Activated naive CD4-positive, alpha-beta T cell treated with anti-CD3 and anti-CD28 coated beads, Interleukin-2, amount 10 ng/mL, durations not matched to agents 7 days and 5 days (primary cell): ENCODE measurements at regions not wholly inside any gene's neighbourhood (a gene's known extent, or its start where the extent isn't known, plus 50 kb on each side); places are given as distances from the start of the nearest gene placed in this dataset.

Experiments used
- CTCF ChIA-PET: fragments of 350-600 bp; sonication (Branson Sonifier 250); formaldehyde crosslinking; loops from one replicate; lab custom pipeline; 2021; ENCODE audit warnings: antibody characterized with exemption; lab: Charles Lee
- DNase-seq: peaks from one replicate; pipeline ENCODE4 v3.0.0-alpha.2; 2020
- H3K27ac Mint-ChIP-seq: one replicate; pipeline ENCODE4 v1.8.0; 2021; ENCODE audit warnings: mild to moderate bottlenecking, moderate library complexity, mixed read lengths
- H3K27me3 Mint-ChIP-seq: one replicate; pipeline ENCODE4 v1.8.0; 2021; ENCODE audit warnings: mild to moderate bottlenecking, mixed read lengths
- H3K36me3 Mint-ChIP-seq: one replicate; pipeline ENCODE4 v1.8.0; 2021; ENCODE audit warnings: mixed read lengths
- H3K4me1 Mint-ChIP-seq: one replicate; pipeline ENCODE4 v1.8.0; 2021; ENCODE audit warnings: mixed read lengths
- H3K4me3 Mint-ChIP-seq: one replicate; pipeline ENCODE4 v1.8.0; 2021; ENCODE audit warnings: mild to moderate bottlenecking, moderate library complexity, mixed read lengths
- H3K9me3 Mint-ChIP-seq: one replicate; pipeline ENCODE4 v1.8.0; 2021; ENCODE audit warnings: mixed read lengths

DNA sequence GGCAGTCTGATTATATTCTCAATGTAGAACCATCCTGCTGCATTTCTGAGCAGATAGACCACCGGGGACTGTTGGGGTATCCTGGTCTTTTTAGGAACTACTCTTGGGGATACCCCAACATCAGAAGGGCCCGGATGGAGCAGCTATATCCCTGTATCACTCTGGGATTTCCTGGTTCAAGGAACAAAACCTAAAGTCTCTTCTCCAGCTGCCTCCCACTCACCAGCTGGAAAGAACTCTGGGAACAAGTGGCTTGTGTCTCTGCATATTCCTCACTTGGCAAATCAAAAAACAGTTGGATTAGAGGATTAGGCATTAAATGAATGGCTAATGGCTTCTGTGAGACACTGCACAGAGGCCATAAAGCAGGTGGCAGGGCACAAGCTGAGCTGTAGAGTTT, 62.3 kb upstream of the HS3ST2 start:
- H3K9me3 Mint-ChIP-seq, result peaks cover 2% of the 10 kb centered on the region
- no peak overlapping the region for H3K4me3 Mint-ChIP-seq
- H3K36me3 Mint-ChIP-seq, result no peaks in the 10 kb centered on the region
- H3K27me3 Mint-ChIP-seq, result peaks cover 5% of the 10 kb centered on the region
- H3K4me1 Mint-ChIP-seq, result no peaks in the 10 kb centered on the region
- DNase-seq, result no peak
- CTCF ChIA-PET, result no interaction called here
- no peak overlapping the region for H3K27ac Mint-ChIP-seq

DNA sequence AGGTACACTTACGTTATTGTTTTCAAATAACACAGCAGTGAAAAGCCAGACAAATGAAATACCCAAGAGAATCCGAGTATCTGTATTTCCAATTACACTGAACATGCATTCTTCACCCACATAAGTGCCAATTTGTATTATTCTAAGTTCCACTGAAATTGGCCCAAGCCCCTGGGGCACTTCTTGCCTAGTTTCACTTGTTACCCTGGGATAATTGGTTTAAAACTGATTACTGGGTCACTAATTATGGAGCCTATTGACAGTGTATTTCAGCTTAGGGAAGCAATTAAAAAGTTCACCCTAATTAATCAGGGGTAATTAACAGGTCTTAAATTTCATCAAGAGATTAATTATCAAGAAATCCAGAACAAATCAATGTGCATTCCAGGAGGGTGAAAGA, 60.5 kb upstream of the HS3ST2 start:
- Mint-ChIP-seq H3K27me3 (peaks cover 5% of the 10 kb centered on the region), H3K9me3 (peaks cover 2% of the 10 kb centered on the region), H3K27ac (no peak overlapping the region), H3K36me3 (no peaks in the 10 kb centered on the region), H3K4me3 (no peak overlapping the region), H3K4me1 (no peaks in the 10 kb centered on the region)
- CTCF ChIA-PET, result no interaction called here
- DNase-seq, result no peak

GRCh38 chr16:22754577-22754976, 59.4 kb upstream of the HS3ST2 start:
- Mint-ChIP-seq H3K4me3 (no peak overlapping the region), H3K4me1 (no peaks in the 10 kb centered on the region), H3K36me3 (no peaks in the 10 kb centered on the region), H3K27ac (no peak overlapping the region), H3K9me3 (peaks cover 1% of the 10 kb centered on the region), H3K27me3 (peaks cover 5% of the 10 kb centered on the region)
- CTCF ChIA-PET, result no interaction called here
- no peak for DNase-seq

DNA sequence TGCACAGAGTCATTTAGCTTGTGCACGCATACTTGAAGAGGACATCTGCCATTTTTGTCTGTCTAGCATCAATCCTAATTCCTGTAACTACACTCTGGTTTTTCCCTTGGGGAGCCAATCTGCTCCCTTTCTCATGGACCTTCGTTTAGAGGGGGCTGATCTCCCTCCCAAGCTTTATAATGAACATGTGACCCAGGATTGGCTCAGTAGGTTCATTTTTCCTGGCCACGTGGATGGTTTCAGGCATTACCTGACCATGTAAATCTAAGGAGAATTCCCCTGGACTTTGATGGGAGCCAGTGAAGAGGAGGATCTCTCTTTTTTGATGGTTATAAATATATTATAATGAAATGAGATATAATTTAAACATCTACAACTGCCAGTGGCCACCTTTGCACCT, 56.8 kb upstream of the HS3ST2 start:
- no peaks in the 10 kb centered on the region for H3K9me3 Mint-ChIP-seq
- H3K27me3 Mint-ChIP-seq, result peaks cover 5% of the 10 kb centered on the region
- H3K4me3 Mint-ChIP-seq, result no peak overlapping the region

DNA sequence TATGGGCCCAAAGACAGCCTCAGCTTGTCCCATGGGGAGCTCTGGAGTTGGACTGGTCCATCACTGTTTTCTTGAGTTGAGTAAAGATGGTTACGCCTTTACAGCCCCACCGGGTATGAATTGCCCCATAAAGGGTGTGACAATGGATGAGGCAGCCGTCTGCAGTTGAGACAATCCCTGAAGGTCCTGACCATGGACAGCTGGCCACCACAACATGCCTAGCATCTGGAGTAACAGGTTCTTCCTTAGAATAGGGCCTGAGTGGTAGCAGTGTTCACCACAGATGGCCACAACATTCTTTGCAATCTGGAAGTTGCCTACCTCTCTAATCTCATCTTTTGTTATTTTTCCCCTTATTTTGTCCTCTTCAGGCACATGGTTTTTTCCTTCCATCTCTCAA, 51.5 kb upstream of the HS3ST2 start:
- H3K9me3 Mint-ChIP-seq, result no peaks in the 10 kb centered on the region
- H3K27ac Mint-ChIP-seq, result no peak overlapping the region
- CTCF ChIA-PET, result no interaction called here
- H3K4me1 Mint-ChIP-seq, result no peaks in the 10 kb centered on the region
- H3K4me3 Mint-ChIP-seq, result no peak overlapping the region
- no peaks in the 10 kb centered on the region for H3K36me3 Mint-ChIP-seq
- no peak for DNase-seq
- H3K27me3 Mint-ChIP-seq, result no peaks in the 10 kb centered on the region

More for the DNA sequence above, 56.8 kb upstream of the HS3ST2 start:
- no peak for DNase-seq
- no peaks in the 10 kb centered on the region for H3K4me1 Mint-ChIP-seq
- CTCF ChIA-PET, result no interaction called here
- H3K36me3 Mint-ChIP-seq, result no peaks in the 10 kb centered on the region
- H3K27ac Mint-ChIP-seq, result no peak overlapping the region

GRCh38 chr16:22763437-22764080, 50.4 kb upstream of the HS3ST2 start:
- Mint-ChIP-seq H3K36me3 (no peaks in the 10 kb centered on the region), H3K4me3 (no peak overlapping the region), H3K27ac (no peak overlapping the region), H3K9me3 (no peaks in the 10 kb centered on the region), H3K4me1 (no peaks in the 10 kb centered on the region), H3K27me3 (no peaks in the 10 kb centered on the region)
- no peak for DNase-seq
- CTCF ChIA-PET, result no interaction called here
